Spleen (tissue), 7 donors: ENCODE measurements at regions not wholly inside any gene's neighbourhood (a gene's known extent, or its start where the extent isn't known, plus 50 kb on each side); places are given as distances from the start of the nearest gene placed in this dataset.

Experiments used
- CTCF ChIP-seq, 11 experiments: fragments of 200-600 bp in 7 of 11; fragments of 450-650 bp in 4 of 11; sonication (generic) in 4 of 11; IDR thresholded peaks in 8 of 11; conservative IDR thresholded peaks in 3 of 11; 1 replicate in 7 of 11; 2 replicates in 4 of 11; pipeline versions ENCODE4 v1.4.0 to v1.8.0; 2016 to 2021; ENCODE audit warnings: antibody characterized with exemption in 11 of 11, inconsistent platforms in 4 of 11, mild to moderate bottlenecking in 1 of 11
- POLR2A ChIP-seq, 3 donors: fragments of 450-650 bp; IDR thresholded peaks; one replicate each; pipeline ENCODE4 v1.5.1; 2017; ENCODE audit warnings: antibody characterized with exemption in 3 of 3, mild to moderate bottlenecking in 1 of 3
- POLR2AphosphoS5 ChIP-seq, 3 donors: sonication (generic); formaldehyde crosslinking; IDR thresholded peaks; one replicate each; pipeline ENCODE4 v1.5.1; 2017; ENCODE audit warnings: antibody characterized with exemption in 3 of 3
- donor health status: DM: no; HTN: no; CAD: no; lungs with moderate emphysema.
- donor health status: DM: no; HTN: no; CAD: no.
- donor health status: DM: no; HTN: no; CAD: no.

GRCh38 chr2:12641441-12641840, 75.3 kb upstream of the TRIB2 start:
- TF ChIP-seq POLR2A (IDR thresholded peaks at IDR 0.05) (no peak), CTCF (IDR thresholded peaks at IDR 0.05 in 8 of 11, conservative IDR thresholded peaks at IDR 0.05 in 3 of 11) (no peak), POLR2AphosphoS5 (IDR thresholded peaks at IDR 0.05) (no peak)
